ENCODE measurements at regions not wholly inside any gene's neighbourhood (a gene's known extent, or its start where the extent isn't known, plus 50 kb on each side); places are given as distances from the start of the nearest gene placed in this dataset.

DNA sequence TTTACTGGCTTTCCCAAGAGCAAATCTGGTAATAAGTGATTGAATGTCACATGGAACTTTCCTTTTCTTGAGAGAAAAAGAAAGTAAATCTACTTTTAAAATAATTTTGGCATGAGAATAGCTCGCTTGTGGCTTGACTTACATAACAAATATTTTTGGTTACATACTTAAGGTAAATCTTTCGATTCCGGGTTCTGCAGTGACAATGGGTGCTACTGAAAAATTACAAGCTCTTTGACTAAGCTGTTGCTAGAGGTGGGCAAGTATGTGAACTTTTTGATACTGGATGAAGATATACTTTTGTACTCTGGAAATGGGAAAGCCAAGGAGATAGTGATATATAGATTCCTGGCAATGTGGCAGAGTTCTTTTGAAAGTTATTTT lies 51.9 kb upstream of the OTOL1 start:
- DNase-seq = no peak

DNA sequence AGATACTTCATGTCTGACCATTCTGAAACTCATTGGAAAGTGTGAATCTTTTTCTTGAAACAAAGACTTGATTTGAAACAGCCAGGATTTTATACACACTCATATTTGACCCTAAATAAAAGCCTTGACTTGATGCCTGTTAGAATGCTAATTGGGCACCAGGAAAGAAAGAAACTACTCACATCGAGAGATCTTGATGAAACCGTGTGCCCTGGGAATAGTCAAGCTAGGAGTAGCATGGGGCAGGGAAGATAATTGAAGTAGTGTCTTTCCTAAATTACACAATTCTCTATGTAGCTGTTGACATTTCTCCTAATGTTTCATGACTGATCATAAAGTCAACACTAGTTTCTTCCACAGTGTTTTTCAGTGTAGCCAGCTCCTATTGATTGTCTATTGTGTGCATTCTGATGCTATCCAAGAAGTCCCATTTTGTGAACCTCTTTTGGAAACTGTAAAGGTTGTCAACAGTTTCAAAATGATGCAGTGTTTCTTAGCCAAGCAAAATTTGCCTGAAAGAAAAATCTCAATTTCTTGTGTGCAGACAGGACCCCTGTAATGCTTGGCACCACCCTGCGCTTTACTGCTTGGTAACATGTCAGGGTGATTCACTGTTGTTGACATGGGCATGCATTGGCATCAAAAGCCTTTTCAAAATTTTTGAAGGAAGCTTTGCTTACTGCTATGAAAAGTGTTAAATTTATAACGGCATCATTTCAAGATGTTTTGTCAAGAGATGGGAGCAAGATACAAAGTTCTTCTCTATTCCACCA lies 52.5 kb upstream of the OTOL1 start:
- DNase-seq = no peak

DNA sequence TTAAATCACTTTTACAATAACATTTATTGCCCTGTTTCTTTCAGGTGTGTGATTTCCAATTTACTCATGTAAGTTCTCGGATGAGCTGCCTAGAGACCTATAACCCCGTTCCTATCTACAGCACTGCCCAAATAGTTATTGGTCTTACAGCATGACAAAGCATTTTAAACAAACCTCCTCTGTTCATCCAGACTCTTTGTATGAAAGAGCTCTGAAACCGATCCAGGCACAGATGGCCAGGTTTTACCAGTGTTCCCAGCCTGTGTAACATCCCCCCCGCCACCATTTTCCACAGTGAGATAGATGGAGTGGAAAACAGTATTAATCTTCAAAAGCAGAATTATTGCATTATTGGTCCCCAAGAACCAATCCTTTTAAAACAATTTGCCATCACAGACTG lies 59.0 kb upstream of the SPTSSB start:
- no peak for DNase-seq

DNA sequence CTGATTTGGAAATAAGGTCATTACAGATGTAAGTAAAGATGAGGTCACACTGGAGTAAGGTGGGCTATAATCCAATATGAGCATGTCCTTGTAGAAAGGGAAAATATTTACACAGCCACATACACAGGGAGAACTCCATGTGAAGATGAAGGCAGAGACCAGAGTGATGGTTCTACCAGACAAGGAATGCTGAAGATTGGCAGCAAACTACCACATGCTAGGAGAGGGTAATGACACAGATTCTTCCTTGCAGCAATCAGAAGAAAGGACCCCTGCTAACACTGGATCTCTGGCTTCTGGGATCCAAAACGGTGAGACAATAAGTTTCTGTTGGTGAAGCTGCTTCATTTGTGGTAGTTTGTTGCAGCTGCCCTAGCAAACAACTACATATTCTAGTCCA lies 56.0 kb upstream of the SPTSSB start:
- DNase-seq = no peak

DNA sequence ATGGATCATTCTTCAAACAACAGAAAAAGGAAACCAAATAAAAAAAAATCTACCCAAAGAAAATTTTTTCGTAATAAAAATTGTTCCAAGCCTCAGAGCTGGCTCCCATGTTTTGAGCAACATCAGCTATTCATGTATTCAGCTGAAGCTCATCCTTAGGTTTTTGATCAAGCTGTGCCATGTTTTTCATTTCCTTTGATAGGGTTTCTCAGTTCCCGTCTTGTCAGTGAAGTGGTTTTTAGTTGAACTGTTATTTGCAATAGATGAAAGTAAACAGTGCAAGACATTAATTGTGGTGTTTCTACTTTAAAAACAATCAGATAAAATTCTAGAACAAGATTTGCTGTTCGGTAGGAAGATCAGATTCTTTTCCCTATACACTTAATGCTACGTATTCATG lies 55.4 kb upstream of the SPTSSB start:
- DNase-seq = no peak

DNA sequence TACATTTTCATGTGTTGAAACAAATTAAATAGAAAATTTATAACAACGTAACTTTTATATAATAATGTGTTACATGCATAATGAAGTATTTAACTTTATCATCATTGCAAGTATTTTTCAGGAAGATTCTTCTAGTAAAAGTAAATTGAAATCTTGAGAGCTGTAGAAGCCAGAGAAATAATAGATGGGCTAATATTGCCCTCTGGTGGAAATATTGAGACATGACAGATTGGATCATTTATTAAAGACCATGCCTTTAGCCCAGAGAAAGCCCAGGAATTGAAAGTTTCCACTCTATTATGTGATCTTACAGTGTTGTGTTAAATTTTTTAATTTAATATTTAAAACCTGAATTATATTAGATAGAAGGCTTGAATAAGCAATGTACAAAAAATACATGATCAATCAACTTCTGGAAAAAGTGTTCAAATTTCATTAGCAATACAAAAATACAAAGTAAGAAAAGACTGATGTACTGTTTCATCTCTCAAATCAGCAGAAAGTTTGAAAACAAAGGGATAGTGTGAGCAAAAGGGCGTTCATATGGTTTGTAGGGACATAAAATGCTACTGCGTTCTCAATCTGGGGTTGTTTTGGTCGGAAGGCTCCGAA lies 52.7 kb upstream of the SPTSSB start:
- DNase-seq = peak in 1 of 2 donors; percentile 45

DNA sequence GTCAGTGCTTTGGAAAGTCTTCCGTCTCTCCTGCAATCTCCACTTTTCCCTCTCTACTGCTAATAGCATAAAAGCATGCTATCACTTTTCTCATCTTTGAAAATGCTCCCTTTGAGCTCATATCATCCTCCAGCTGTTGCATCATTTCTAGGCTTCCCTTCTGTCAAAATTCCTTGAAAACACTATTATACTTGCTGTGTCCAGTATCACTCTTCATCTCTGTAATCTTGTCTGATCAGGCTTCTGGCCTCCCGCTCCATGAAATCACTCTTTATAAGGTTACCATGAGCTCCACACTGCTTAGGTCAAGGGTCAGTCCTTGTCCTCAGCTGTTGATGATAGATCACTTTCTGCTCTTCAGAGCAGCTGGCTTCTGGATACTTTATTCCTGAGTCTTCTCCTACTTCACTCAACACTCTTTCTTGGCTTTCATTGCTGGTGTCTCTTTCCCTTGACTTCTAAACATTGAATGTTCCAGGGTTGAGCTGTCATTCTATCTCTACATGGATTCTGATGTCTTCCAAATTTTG lies 50.9 kb upstream of the SPTSSB start:
- no peak for DNase-seq
